Mesothelial cell of epicardium (in vitro differentiated cells): ENCODE measurements at regions not wholly inside any gene's neighbourhood (a gene's known extent, or its start where the extent isn't known, plus 50 kb on each side); places are given as distances from the start of the nearest gene placed in this dataset.
A peak's percentile ranks its signal among the peaks of the same experiment; 100 is the strongest.

ENCODE experiments used
- DNase-seq, 2 experiments: peaks; one replicate each; pipeline ENCODE4 v3.0.0; 2021; ENCODE audit warnings: low spot score in 2 of 2; ENCODE audit not compliant: unreplicated experiment in 2 of 2
- H3K27ac Mint-ChIP-seq: 2 replicates; pipeline ENCODE4 v1.8.0; 2021; ENCODE audit warnings: mixed read lengths
- H3K27me3 Mint-ChIP-seq: 2 replicates; pipeline ENCODE4 v1.8.0; 2021; ENCODE audit warnings: low read depth, mixed read lengths
- H3K36me3 Mint-ChIP-seq: 2 replicates; pipeline ENCODE4 v1.8.0; 2021; ENCODE audit warnings: mixed read lengths
- H3K4me1 Mint-ChIP-seq: 2 replicates; pipeline ENCODE4 v1.8.0; 2021; ENCODE audit warnings: mixed read lengths
- H3K4me3 Mint-ChIP-seq: 2 replicates; pipeline ENCODE4 v1.8.0; 2021; ENCODE audit warnings: mild to moderate bottlenecking, moderate library complexity, mixed read lengths
- H3K9me3 Mint-ChIP-seq: 2 replicates; pipeline ENCODE4 v1.8.0; 2021; ENCODE audit warnings: mixed read lengths
- CTCF ChIP-seq: fragments of 200-600 bp; sonication (generic); IDR thresholded peaks from one replicate; pipeline ENCODE4 v1.5.0; 2021; ENCODE audit warnings: antibody characterized with exemption; ENCODE audit not compliant: unreplicated experiment

GRCh38 chr4:112759313-112759712, 122.4 kb downstream of the LARP7 start:
- Mint-ChIP-seq H3K27ac (no peak overlapping the region), H3K9me3 (no peaks in the 10 kb centered on the region), H3K4me1 (peaks cover 11% of the 10 kb centered on the region), H3K36me3 (no peaks in the 10 kb centered on the region), H3K27me3 (no peaks in the 10 kb centered on the region), H3K4me3 (no peak overlapping the region)
- no peak for TF ChIP-seq CTCF
- no peak for DNase-seq

DNA sequence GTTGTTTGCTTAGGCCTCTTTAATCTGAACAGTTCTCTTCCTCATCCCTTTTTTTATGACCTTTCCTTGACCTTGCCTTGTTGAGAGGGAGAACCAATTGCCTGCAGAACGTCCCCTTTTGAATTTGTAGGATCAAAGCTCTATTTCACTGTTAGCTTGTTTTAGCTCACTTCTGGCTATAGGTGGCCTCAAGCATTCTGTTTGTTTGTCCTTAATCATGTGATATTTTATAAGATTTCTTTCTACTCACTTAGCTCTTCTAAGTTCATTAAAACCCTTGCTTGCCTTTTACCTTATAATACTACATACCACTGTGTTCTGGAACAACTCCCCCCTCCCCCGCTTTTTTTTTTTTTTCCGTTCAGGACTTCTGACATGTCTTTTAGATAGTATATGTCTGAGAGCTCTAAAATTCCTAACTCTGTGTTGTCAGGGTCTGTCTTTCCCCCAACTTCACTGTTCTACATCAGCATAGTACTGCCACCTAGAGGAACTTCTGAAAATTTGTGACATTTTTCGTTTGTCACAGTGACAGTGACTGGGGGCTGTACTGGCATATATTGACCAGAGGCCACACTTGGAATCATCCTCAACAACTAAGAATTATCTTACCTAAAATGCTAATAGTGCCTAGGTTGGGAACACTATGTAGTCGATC, 128.5 kb downstream of the LARP7 start:
- peaks cover 8% of the 10 kb centered on the region for H3K4me1 Mint-ChIP-seq
- peak; percentile 69 for TF ChIP-seq CTCF
- no peaks in the 10 kb centered on the region for H3K27me3 Mint-ChIP-seq
- peak overlapping the region; percentile 20 for H3K4me3 Mint-ChIP-seq
- no peaks in the 10 kb centered on the region for H3K36me3 Mint-ChIP-seq
- DNase-seq = no peak
- peak overlapping the region; percentile 58 for H3K27ac Mint-ChIP-seq
- no peaks in the 10 kb centered on the region for H3K9me3 Mint-ChIP-seq

GRCh38 chr4:112766422-112766821, 129.5 kb downstream of the LARP7 start:
- Mint-ChIP-seq H3K4me1 (peaks cover 8% of the 10 kb centered on the region), H3K27me3 (no peaks in the 10 kb centered on the region), H3K9me3 (no peaks in the 10 kb centered on the region), H3K4me3 (no peak overlapping the region), H3K27ac (no peak overlapping the region), H3K36me3 (no peaks in the 10 kb centered on the region)
- DNase-seq = no peak
- no peak for TF ChIP-seq CTCF

DNA sequence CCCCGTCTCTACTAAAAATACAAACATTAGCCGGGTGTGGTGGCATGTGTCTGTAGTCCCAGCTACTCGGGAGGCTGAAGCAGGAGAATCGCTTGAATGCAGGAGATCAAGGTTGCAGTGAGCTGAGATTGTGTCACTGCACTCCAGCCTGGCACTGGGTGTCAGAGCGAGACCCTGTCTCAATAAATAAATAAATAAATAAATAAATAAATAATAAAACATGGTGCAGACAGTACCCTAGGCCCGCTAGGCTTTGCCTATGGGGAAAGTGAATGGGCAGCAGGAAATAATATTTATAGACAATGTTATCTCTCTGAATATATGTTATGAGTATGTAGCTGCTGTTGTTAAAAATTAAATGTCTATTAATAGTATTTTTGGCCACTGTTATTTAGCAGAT, 130.4 kb downstream of the LARP7 start:
- H3K27me3 Mint-ChIP-seq = no peaks in the 10 kb centered on the region
- H3K36me3 Mint-ChIP-seq = no peaks in the 10 kb centered on the region
- H3K27ac Mint-ChIP-seq = no peak overlapping the region
- TF ChIP-seq CTCF = no peak
- H3K4me3 Mint-ChIP-seq = no peak overlapping the region
- peaks cover 8% of the 10 kb centered on the region for H3K4me1 Mint-ChIP-seq
- DNase-seq = no peak
- H3K9me3 Mint-ChIP-seq = no peaks in the 10 kb centered on the region

DNA sequence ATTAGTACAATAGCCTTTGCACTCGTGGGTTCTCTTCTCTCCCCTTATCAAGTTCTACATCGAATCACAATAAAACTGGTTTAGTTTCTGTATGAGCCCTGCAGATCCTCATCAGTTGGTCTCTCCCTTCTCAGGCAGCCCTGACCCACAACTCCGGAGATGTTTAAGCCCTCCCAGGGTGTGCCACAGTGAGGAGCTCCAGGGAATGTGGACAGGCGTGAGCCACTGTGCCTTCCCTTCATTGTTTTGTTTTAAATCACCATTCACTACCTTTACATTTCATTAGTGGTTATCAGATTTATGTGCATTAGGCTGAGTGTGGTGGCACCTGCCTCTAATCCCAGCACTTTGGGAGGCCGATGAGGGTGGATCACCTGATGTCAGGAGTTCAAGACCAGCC, 133.2 kb downstream of the LARP7 start:
- no peak for TF ChIP-seq CTCF
- H3K4me3 Mint-ChIP-seq = no peak overlapping the region
- no peaks in the 10 kb centered on the region for H3K27me3 Mint-ChIP-seq
- DNase-seq = no peak
- no peaks in the 10 kb centered on the region for H3K36me3 Mint-ChIP-seq
- no peaks in the 10 kb centered on the region for H3K9me3 Mint-ChIP-seq
- H3K27ac Mint-ChIP-seq = no peak overlapping the region
- peaks cover 5% of the 10 kb centered on the region for H3K4me1 Mint-ChIP-seq

GRCh38 chr4:112775801-112776200, 138.9 kb downstream of the LARP7 start:
- Mint-ChIP-seq H3K27me3 (no peaks in the 10 kb centered on the region), H3K4me1 (no peaks in the 10 kb centered on the region), H3K9me3 (peaks cover 11% of the 10 kb centered on the region), H3K36me3 (no peaks in the 10 kb centered on the region), H3K4me3 (no peak overlapping the region), H3K27ac (no peak overlapping the region)
- TF ChIP-seq CTCF = no peak
- no peak for DNase-seq
